MM.1S (cell line): ENCODE measurements at regions not wholly inside any gene's neighbourhood (a gene's known extent, or its start where the extent isn't known, plus 50 kb on each side); places are given as distances from the start of the nearest gene placed in this dataset.

Experiments
- DNase-seq: peaks from one replicate; pipeline ENCODE4 v3.0.0-alpha.2; 2015
- H2AFZ ChIP-seq: fragments of 300-600 bp; sonication (generic); 2 replicates; pipeline ENCODE4 v1.6.0; 2016; ENCODE audit warnings: antibody characterized with exemption, low read length
- H3F3A ChIP-seq: fragments of 300-600 bp; sonication (generic); 2 replicates; pipeline ENCODE4 v1.6.1; 2016; ENCODE audit warnings: mild to moderate bottlenecking, antibody characterized with exemption, low read length, moderate library complexity, mixed read lengths; ENCODE audit not compliant: insufficient read depth
- H3K27ac ChIP-seq: fragments of 300-600 bp; sonication (generic); 2 replicates; pipeline ENCODE4 v1.5.1; 2016; ENCODE audit warnings: mild to moderate bottlenecking, low read length
- H3K27me3 ChIP-seq: fragments of 300-600 bp; sonication (generic); replicated peaks from 2 replicates; pipeline ENCODE4 v1.6.0; 2016; ENCODE audit warnings: low read length; ENCODE audit not compliant: insufficient read depth
- H3K36me3 ChIP-seq: fragments of 300-600 bp; sonication (generic); replicated peaks from 2 replicates; pipeline ENCODE4 v1.6.1; 2016; ENCODE audit warnings: mild to moderate bottlenecking, low read length, mixed read lengths; ENCODE audit not compliant: insufficient read depth
- H3K4me1 ChIP-seq: fragments of 300-600 bp; sonication (generic); 2 replicates; pipeline ENCODE4 v1.6.1; 2016; ENCODE audit warnings: low read length, mixed read lengths
- H3K4me2 ChIP-seq: fragments of 300-600 bp; sonication (generic); 2 replicates; pipeline ENCODE4 v1.6.0; 2016; ENCODE audit warnings: low read depth, low read length
- H3K4me3 ChIP-seq: fragments of 300-600 bp; sonication (generic); 2 replicates; pipeline ENCODE4 v1.5.1; 2016; ENCODE audit warnings: low read length, mixed read lengths
- H3K79me2 ChIP-seq: fragments of 300-600 bp; sonication (generic); 2 replicates; pipeline ENCODE4 v1.6.1; 2016; ENCODE audit warnings: mixed run types, low read length, mixed read lengths
- H3K9ac ChIP-seq: fragments of 300-600 bp; sonication (generic); 2 replicates; pipeline ENCODE4 v1.6.1; 2016; ENCODE audit warnings: low read length, mixed read lengths
- H3K9me2 ChIP-seq: fragments of 300-600 bp; sonication (generic); replicated peaks from 2 replicates; pipeline ENCODE4 v1.6.1; 2016; ENCODE audit warnings: mild to moderate bottlenecking, low read length, mixed read lengths; ENCODE audit not compliant: insufficient read depth
- H3K9me3 ChIP-seq: fragments of 300-600 bp; sonication (generic); replicated peaks from 2 replicates; pipeline ENCODE4 v1.6.1; 2016; ENCODE audit warnings: mild to moderate bottlenecking, low read length, mixed read lengths; ENCODE audit not compliant: insufficient read depth
- H4K20me1 ChIP-seq: fragments of 300-600 bp; sonication (generic); 2 replicates; pipeline ENCODE4 v1.6.1; 2016; ENCODE audit warnings: mild to moderate bottlenecking, low read length, moderate library complexity, mixed read lengths; ENCODE audit not compliant: insufficient read depth
- EZH2 ChIP-seq: fragments of 300-600 bp; sonication (generic); optimal IDR thresholded peaks from 2 replicates; pipeline ENCODE3; 2017; ENCODE audit warnings: low read depth, mild to moderate bottlenecking, antibody characterized with exemption, low read length, mixed read lengths
- EZH2phosphoT487 ChIP-seq: fragments of 300-600 bp; sonication (generic); IDR thresholded peaks from 2 replicates; pipeline ENCODE4 v1.6.1; 2018; ENCODE audit warnings: antibody characterized with exemption, low read length
- TF ChIP-seq, protein P1 (sequence below): fragments of 300-600 bp; sonication (generic); IDR thresholded peaks from 2 replicates; pipeline ENCODE4 v1.5.1; 2016; ENCODE audit warnings: antibody characterized with exemption, low read length, mixed read lengths

DNA sequence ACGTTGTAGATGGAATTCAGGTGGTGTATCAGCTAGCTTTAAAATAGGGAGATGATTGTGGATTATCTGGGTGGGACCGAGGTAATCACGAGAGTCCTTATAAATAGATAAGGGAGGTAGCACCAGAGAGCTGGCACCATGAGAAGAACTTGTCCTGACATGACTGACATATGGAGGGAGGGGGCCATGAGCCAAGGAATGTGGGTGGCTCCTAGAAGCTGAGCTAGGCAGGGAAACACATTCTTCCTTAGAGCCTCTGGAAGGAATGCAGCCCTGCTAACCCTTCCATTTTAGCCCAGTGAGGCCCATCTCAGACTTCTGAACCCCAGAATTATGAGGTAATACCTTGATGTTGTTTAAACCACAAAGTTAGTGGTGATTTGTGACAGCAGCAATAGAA, 321.1 kb upstream of the SULF2 start:
- no peaks in the 10 kb centered on the region for H3K9me2 ChIP-seq

DNA sequence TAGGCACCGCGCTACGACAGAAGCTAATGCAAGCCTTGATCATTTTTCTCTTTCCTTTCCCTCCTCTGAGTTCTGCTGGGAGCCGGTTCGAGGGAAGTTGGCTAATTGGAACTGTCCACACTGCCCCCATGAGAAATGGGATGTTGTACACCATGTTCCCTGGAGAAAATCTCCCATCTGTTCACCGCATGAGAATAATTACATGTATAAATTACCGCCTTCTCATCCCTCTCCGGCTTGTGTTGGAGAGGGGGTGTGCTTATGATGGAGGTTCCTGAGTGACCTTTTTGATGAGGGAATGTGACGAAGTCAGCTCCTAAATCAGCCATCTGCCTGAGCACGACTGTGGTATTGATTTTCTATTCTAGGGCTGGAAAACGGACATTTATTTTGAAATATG, 320.2 kb upstream of the SULF2 start:
- H3F3A ChIP-seq: no peaks in the 10 kb centered on the region
- H3K9me2 ChIP-seq: no peaks in the 10 kb centered on the region
- no peak overlapping the region for H3K27ac ChIP-seq
- no peak for DNase-seq
- no peak overlapping the region for H3K4me3 ChIP-seq
- no peaks in the 10 kb centered on the region for H3K36me3 ChIP-seq
- TF ChIP-seq EZH2phosphoT487: no peak
- TF ChIP-seq, protein P1, sequence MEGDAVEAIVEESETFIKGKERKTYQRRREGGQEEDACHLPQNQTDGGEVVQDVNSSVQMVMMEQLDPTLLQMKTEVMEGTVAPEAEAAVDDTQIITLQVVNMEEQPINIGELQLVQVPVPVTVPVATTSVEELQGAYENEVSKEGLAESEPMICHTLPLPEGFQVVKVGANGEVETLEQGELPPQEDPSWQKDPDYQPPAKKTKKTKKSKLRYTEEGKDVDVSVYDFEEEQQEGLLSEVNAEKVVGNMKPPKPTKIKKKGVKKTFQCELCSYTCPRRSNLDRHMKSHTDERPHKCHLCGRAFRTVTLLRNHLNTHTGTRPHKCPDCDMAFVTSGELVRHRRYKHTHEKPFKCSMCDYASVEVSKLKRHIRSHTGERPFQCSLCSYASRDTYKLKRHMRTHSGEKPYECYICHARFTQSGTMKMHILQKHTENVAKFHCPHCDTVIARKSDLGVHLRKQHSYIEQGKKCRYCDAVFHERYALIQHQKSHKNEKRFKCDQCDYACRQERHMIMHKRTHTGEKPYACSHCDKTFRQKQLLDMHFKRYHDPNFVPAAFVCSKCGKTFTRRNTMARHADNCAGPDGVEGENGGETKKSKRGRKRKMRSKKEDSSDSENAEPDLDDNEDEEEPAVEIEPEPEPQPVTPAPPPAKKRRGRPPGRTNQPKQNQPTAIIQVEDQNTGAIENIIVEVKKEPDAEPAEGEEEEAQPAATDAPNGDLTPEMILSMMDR: no peak
- no peak for TF ChIP-seq EZH2
- no peaks in the 10 kb centered on the region for H3K9me3 ChIP-seq
- H3K27me3 ChIP-seq: no peaks in the 10 kb centered on the region
- H4K20me1 ChIP-seq: no peaks in the 10 kb centered on the region
- no peak overlapping the region for H3K4me2 ChIP-seq
- no peaks in the 10 kb centered on the region for H3K79me2 ChIP-seq
- no peaks in the 10 kb centered on the region for H3K4me1 ChIP-seq
- H2AFZ ChIP-seq: no peak overlapping the region
- H3K9ac ChIP-seq: no peak overlapping the region

More for the DNA sequence above, 321.1 kb upstream of the SULF2 start:
- Histone ChIP-seq H3K27ac (no peak overlapping the region), H2AFZ (no peak overlapping the region), H3K4me1 (no peaks in the 10 kb centered on the region), H3K79me2 (no peaks in the 10 kb centered on the region), H3K9ac (no peak overlapping the region), H3K36me3 (no peaks in the 10 kb centered on the region), H3K4me3 (no peak overlapping the region), H3K27me3 (no peaks in the 10 kb centered on the region), H3F3A (no peaks in the 10 kb centered on the region), H3K9me3 (no peaks in the 10 kb centered on the region), H4K20me1 (no peaks in the 10 kb centered on the region), H3K4me2 (no peak overlapping the region)
- TF ChIP-seq, protein P1: no peak
- TF ChIP-seq EZH2 (no peak), EZH2phosphoT487 (no peak)
- DNase-seq: no peak

DNA sequence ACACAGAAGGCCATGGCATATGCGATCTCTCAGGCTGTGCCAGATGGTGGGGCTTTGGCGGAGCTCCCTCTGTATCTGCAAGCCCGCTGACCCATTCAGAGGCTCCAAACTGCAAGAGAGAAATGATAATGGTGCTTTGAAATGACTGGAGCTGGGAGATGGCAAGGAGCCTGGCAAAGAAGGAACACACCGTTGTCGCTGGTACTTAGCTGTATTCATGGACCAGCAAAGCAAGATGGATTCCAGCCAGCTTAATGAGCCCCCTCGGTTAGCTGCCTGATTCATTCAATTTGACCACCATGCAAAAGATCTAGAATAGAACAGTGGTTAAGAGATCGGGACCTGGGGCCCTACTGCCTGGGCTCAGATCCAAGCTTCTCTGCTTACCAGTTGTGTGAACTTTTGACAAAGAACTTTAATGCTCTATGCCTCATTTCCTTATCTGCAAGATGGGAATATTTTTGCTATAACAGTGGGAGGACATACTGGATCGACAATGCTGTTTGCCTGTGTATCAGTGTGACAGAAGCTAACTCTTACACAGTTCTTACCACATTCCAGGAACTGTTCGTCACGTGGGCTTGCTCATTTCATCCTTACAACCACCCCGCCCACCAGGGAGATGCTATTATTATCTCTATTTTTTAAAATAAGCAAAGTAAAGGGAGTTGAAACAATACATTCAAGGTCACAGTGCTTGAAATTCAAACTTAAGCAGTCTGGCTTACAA, 317.8 kb upstream of the SULF2 start:
- TF ChIP-seq EZH2 (no peak), EZH2phosphoT487 (no peak)
- TF ChIP-seq, protein P1: no peak
- Histone ChIP-seq H3K36me3 (no peaks in the 10 kb centered on the region), H3K4me2 (no peak overlapping the region), H3K9me2 (no peaks in the 10 kb centered on the region), H3K9me3 (no peaks in the 10 kb centered on the region), H3K9ac (no peak overlapping the region), H3K27ac (no peak overlapping the region), H4K20me1 (no peaks in the 10 kb centered on the region), H3F3A (no peaks in the 10 kb centered on the region), H2AFZ (no peak overlapping the region), H3K27me3 (no peaks in the 10 kb centered on the region), H3K79me2 (no peaks in the 10 kb centered on the region), H3K4me3 (no peak overlapping the region), H3K4me1 (no peaks in the 10 kb centered on the region)
- DNase-seq: no peak
